GM20000 (cell line): ENCODE measurements at regions not wholly inside any gene's neighbourhood (a gene's known extent, or its start where the extent isn't known, plus 50 kb on each side); places are given as distances from the start of the nearest gene placed in this dataset.
"Not testable (repeated sequence)": the region's sequence is repeated elsewhere in the genome, so short reads cannot be mapped to it uniquely, and the experiment has no call there.

Source experiments
- DNase-seq: peaks from one replicate; pipeline ENCODE4 v3.0.0; 2012; ENCODE audit warnings: low spot score
- TF ChIP-seq, protein P1 (sequence below): IDR thresholded peaks from 2 replicates; pipeline ENCODE4 v1.5.1; 2012; ENCODE audit warnings: mild to moderate bottlenecking, control low read depth; ENCODE audit errors: extremely low read depth, missing control alignments

DNA sequence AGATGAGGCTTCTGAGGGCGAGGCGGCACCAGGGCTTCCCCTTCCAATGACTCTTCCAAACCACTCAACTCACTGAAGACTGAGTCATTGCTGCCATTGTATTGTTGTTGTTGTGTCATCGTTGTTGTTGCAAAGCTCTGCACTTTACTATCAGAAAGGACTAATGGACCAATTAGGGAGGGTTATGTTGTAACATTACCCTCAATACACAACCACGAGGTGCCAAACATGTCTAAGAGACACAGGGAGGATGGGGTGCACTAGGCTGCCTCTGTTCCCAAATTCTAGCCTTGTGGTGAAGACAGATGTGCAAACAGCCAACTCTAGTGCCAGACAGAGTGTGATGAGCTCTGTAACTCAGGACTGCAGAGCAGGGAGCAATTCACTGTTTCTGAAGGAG is 1075.2 kb downstream of the UQCRFS1 start:
- DNase-seq, result no peak
- TF ChIP-seq, protein P1, sequence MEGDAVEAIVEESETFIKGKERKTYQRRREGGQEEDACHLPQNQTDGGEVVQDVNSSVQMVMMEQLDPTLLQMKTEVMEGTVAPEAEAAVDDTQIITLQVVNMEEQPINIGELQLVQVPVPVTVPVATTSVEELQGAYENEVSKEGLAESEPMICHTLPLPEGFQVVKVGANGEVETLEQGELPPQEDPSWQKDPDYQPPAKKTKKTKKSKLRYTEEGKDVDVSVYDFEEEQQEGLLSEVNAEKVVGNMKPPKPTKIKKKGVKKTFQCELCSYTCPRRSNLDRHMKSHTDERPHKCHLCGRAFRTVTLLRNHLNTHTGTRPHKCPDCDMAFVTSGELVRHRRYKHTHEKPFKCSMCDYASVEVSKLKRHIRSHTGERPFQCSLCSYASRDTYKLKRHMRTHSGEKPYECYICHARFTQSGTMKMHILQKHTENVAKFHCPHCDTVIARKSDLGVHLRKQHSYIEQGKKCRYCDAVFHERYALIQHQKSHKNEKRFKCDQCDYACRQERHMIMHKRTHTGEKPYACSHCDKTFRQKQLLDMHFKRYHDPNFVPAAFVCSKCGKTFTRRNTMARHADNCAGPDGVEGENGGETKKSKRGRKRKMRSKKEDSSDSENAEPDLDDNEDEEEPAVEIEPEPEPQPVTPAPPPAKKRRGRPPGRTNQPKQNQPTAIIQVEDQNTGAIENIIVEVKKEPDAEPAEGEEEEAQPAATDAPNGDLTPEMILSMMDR, result no peak

DNA sequence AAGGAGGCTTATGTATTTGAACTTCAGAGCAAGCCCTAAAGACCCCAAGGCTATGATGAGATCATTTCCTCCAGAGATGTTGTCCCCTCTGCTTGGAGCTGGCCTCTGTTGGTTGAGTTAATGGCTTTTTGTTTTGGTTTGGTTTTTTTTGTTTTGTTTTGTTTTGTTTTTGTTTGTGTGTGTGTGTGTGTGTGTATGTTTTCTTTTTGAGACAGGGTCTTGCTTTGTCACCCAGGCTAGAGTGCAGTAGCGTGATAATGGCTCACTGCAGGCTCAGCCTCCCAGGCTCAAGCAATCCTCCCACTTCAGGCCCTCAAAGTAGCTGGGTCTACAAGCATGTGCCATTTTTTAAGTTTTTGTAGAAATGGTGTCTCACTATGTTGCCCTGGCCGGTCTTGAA is 1076.2 kb downstream of the UQCRFS1 start:
- no peak for DNase-seq
- TF ChIP-seq, protein P1, result no peak

DNA sequence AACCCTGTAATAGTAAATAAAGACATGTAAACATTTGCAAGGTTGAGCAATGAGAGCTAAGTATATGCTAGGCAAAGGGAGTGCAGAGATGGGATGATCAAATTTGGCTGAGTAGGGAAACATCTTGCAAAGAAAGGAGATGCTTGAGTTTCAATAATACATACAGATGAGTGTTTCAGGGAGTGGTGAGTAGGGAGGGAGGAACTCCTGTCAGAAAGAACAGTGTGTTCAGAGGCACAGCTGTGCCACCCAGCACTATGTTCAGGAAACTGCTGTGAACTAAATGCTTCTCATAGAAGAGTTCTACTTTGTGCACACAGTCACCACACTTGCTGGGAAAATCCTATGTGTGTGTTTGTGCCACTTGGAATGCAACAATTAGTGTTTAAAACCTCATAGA is 1077.1 kb downstream of the UQCRFS1 start:
- DNase-seq, result no peak
- TF ChIP-seq, protein P1, result no peak

DNA sequence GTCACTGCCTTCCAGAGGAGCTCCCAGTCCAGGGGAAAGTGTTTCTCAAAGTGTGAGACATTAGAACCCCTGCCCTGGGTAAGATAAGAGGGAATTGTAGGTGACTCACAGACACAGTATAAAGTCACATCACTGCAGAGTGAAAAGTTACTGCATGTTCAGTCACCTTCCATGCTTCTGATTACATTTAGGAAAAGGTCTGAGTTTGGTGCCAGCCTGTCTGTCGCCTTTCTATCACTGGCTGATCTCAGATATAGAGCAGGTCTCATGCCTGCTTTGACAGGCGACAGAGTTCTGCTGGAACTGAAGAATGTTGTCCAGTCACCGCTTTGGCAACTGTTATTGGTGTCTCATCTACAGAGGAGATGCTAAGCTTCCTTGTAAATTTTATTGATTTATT is 1078.6 kb downstream of the UQCRFS1 start:
- DNase-seq, result no peak
- TF ChIP-seq, protein P1, result no peak

DNA sequence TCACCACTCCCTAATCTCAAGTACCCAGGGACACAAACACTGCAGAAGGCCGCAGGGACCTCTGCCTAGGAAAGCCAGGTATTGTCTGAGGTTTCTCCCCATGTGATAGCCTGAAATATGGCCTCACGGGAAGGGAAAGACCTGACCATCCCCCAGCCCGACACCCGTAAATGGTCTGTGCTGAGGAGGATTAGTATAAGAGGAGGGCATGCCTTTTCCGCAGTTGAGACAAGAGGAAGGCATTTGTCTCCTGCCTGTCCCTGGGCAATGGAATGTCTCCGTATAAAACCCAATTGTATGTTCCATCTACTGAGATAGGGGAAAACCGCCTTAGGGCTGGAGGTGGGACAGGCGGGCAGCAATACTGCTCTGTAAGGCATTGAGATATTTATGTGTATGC is 1082.1 kb downstream of the UQCRFS1 start:
- not testable (repeated sequence) for DNase-seq

DNA sequence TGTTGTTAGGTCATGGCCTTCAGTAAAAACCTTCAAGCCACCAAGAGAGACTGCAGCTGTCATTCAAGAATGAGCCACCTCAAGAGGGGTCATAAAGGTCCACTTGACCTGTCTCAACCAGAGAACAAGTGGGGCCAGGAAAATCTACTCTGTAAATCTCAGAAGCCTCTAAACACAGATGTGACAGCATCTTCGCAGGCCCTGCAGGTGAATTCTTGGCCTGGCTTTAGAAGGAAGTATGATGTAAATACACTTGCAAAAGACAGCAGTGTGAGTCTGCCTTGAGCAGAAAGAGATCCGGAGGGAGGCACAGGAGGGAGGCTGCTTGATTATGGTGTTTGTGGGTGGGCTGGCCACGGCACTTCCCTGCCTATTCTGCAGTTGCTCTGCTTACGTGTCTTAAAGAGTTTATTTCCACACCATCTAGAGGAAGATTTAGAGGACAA is 1082.9 kb downstream of the UQCRFS1 start:
- TF ChIP-seq, protein P1, result no peak
- DNase-seq, result peak; percentile 46

DNA sequence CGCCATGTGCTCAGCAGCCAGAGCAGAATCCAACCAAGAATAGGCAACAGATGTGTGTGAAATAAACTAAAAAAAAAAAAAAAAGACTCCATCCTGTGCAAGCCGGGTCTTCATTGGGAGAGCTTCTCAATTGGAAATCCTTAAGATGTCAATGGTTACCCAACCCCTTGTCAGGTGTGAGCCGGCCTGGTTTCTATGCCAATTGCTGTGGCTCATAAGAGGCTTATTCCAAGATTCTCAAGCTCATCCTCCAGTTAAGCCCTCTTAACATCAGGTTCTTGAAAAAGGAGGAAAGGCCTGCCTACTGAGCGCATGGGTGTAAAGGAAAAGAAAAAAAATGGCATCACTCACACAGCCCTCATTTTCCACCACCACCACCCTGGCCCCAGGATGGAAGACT is 1084.6 kb downstream of the UQCRFS1 start:
- TF ChIP-seq, protein P1, result no peak

DNA sequence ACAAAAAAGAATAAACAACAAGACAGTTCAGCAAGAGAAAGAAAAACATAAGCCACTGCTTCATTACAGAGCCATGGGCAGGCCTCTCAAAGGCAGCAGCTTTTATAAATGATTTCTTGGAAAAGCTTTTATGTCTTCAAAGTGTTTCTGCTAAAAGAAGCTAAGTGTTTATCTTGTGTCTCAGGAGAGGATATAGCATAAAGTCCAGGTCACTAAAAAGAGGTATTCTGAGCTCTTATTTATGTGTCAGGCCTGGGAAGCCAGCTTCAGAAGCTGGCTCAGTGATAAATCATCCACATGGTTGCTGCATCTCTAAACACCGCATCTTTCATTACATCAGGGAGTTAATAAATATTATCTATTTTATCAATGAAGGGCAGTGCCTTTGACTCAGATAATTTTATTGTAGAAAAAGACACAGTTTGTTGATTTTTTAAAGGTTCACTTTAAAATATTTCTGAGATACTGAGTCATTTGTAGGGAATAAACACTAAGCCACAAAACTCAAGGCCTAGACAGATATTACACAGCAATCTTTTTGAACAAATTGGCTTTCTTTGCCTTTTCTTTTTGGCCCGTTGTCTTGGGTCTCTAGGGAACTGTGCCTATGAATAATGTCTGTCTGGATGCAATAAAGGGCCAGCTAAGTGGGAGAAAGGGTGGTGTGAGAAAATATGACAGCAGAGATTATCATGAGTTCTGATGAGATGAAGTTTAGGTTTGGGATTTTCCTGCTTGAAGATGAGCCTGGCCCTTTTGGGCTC is 1086.6 kb downstream of the UQCRFS1 start:
- TF ChIP-seq, protein P1, result no peak
- no peak for DNase-seq

More for the DNA sequence above, 1084.6 kb downstream of the UQCRFS1 start:
- no peak for DNase-seq
